HG02885 (cell line): ENCODE measurements at regions not wholly inside any gene's neighbourhood (a gene's known extent, or its start where the extent isn't known, plus 50 kb on each side); places are given as distances from the start of the nearest gene placed in this dataset.
"Not testable (repeated sequence)": the region's sequence is repeated elsewhere in the genome, so short reads cannot be mapped to it uniquely, and the experiment has no call there.

Source experiments
- ATAC-seq: cut with Tn5 transposase; IDR thresholded peaks from one replicate; pipeline ENCODE4 v1.9.1; 2021; ENCODE audit warnings: mild to moderate bottlenecking; ENCODE audit not compliant: unreplicated experiment, poor library complexity

GRCh38 chr13:33340631-33341030 lies 55.1 kb upstream of the STARD13 start:
- no peak for ATAC-seq

GRCh38 chr13:33341861-33342452 lies 56.4 kb upstream of the STARD13 start:
- no peak for ATAC-seq

GRCh38 chr13:33345842-33346241 lies 60.3 kb upstream of the STARD13 start:
- no peak for ATAC-seq

- no peak for ATAC-seq
Measured at GRCh38 chr13:33347861-33348260, 62.3 kb upstream of the STARD13 start.

- ATAC-seq = no peak
Measured at GRCh38 chr13:33348366-33348765, 62.8 kb upstream of the STARD13 start.

- ATAC-seq = no peak
Measured at GRCh38 chr13:33349288-33349985, 63.9 kb upstream of the STARD13 start.

GRCh38 chr13:33349986-33350826 lies 64.7 kb upstream of the STARD13 start:
- ATAC-seq = no peak

- no peak for ATAC-seq
Measured at GRCh38 chr13:33351319-33351718, 65.8 kb upstream of the STARD13 start.

- ATAC-seq = no peak
Measured at GRCh38 chr13:33352041-33352440, 66.5 kb upstream of the STARD13 start.

GRCh38 chr13:33352526-33352925 lies 67.0 kb upstream of the STARD13 start:
- ATAC-seq = no peak

GRCh38 chr13:33353210-33353609 lies 67.7 kb upstream of the STARD13 start:
- peak; percentile 89 for ATAC-seq

GRCh38 chr13:33353646-33354045 lies 68.1 kb upstream of the STARD13 start:
- no peak for ATAC-seq

- ATAC-seq = no peak
Measured at GRCh38 chr13:33355201-33355895, 69.8 kb upstream of the STARD13 start.

GRCh38 chr13:33358076-33358475 lies 72.5 kb upstream of the STARD13 start:
- not testable (repeated sequence) for ATAC-seq

GRCh38 chr13:33362986-33363727 lies 77.6 kb upstream of the STARD13 start:
- ATAC-seq = no peak

- ATAC-seq = no peak
Measured at GRCh38 chr13:33364192-33364591, 78.6 kb upstream of the STARD13 start.

- ATAC-seq = no peak
Measured at GRCh38 chr13:33366469-33367062, 81.0 kb upstream of the STARD13 start.

GRCh38 chr13:33367171-33367895 lies 81.8 kb upstream of the STARD13 start:
- ATAC-seq = no peak

- ATAC-seq = peak; percentile 73
Measured at GRCh38 chr13:33367926-33368325, 82.4 kb upstream of the STARD13 start.
